SU-DHL-6 (cell line): ENCODE measurements at regions not wholly inside any gene's neighbourhood (a gene's known extent, or its start where the extent isn't known, plus 50 kb on each side); places are given as distances from the start of the nearest gene placed in this dataset.

Experiments used
- EZH2phosphoT487 ChIP-seq: fragments of 200-600 bp; sonication (generic), shearing (Covaris generic); conservative IDR thresholded peaks from 2 replicates; pipeline ENCODE4 v1.6.1; 2018; ENCODE audit warnings: mild to moderate bottlenecking, antibody characterized with exemption, low read length, moderate library complexity, mixed read lengths
- TF ChIP-seq, protein P1 (sequence below): fragments of 200-600 bp; sonication (generic); IDR thresholded peaks from one replicate; pipeline ENCODE4 v1.5.1; 2017; ENCODE audit warnings: antibody characterized with exemption, mild to moderate bottlenecking, low read length, moderate library complexity; ENCODE audit not compliant: insufficient read depth, poor library complexity, severe bottlenecking

DNA sequence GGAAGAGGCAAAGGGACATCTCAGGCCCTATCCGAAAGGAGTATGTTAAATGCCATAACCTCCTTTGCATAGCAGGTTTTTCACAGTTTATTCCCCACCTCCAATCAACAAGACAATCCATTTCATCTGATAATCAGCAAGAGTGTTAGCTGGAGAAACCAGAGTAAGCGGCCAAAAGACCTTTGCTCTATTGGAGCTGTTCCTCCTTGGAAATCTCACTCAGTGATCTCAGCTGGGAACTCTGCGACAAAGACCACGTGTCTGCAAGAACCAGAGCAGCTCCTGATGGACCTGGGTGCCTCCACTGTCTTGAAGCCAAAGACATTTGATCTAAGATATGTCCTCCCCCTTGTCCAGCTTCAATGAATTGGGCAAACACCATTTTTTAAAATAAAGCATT lies 241.0 kb downstream of the SEC61B start:
- TF ChIP-seq, protein P1, sequence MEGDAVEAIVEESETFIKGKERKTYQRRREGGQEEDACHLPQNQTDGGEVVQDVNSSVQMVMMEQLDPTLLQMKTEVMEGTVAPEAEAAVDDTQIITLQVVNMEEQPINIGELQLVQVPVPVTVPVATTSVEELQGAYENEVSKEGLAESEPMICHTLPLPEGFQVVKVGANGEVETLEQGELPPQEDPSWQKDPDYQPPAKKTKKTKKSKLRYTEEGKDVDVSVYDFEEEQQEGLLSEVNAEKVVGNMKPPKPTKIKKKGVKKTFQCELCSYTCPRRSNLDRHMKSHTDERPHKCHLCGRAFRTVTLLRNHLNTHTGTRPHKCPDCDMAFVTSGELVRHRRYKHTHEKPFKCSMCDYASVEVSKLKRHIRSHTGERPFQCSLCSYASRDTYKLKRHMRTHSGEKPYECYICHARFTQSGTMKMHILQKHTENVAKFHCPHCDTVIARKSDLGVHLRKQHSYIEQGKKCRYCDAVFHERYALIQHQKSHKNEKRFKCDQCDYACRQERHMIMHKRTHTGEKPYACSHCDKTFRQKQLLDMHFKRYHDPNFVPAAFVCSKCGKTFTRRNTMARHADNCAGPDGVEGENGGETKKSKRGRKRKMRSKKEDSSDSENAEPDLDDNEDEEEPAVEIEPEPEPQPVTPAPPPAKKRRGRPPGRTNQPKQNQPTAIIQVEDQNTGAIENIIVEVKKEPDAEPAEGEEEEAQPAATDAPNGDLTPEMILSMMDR, result no peak
- TF ChIP-seq EZH2phosphoT487, result no peak
